Stimulated activated CD8-positive, alpha-beta memory T cell treated with anti-CD3 and anti-CD28 coated beads, Interleukin-15, amount 100 ng/mL, for 1 hour (primary cell): ENCODE measurements at regions not wholly inside any gene's neighbourhood (a gene's known extent, or its start where the extent isn't known, plus 50 kb on each side); places are given as distances from the start of the nearest gene placed in this dataset.

Experiments
- DNase-seq: peaks from one replicate; pipeline ENCODE4 v3.0.0-alpha.2; 2020; ENCODE audit warnings: low read depth

- DNase-seq: no peak
Measured at GRCh38 chr2:177063331-177063730, 149.3 kb upstream of the HNRNPA3 start.

- no peak for DNase-seq
Measured at GRCh38 chr2:177064422-177064821, 148.2 kb upstream of the HNRNPA3 start.

- no peak for DNase-seq
Measured at GRCh38 chr2:177068967-177069366, 143.6 kb upstream of the HNRNPA3 start.

GRCh38 chr2:177072090-177072489 lies 140.5 kb upstream of the HNRNPA3 start:
- DNase-seq: no peak

- no peak for DNase-seq
Measured at GRCh38 chr2:177073611-177074010, 139.0 kb upstream of the HNRNPA3 start.

- DNase-seq: no peak
Measured at GRCh38 chr2:177074099-177074710, 138.4 kb upstream of the HNRNPA3 start.

- no peak for DNase-seq
Measured at GRCh38 chr2:177075254-177075653, 137.3 kb upstream of the HNRNPA3 start.

- no peak for DNase-seq
Measured at GRCh38 chr2:177076636-177077179, 135.9 kb upstream of the HNRNPA3 start.

GRCh38 chr2:177077778-177078177 lies 134.8 kb upstream of the HNRNPA3 start:
- DNase-seq: no peak

- DNase-seq: no peak
Measured at GRCh38 chr2:177078416-177078815, 134.2 kb upstream of the HNRNPA3 start.

GRCh38 chr2:177078855-177079254 lies 133.7 kb upstream of the HNRNPA3 start:
- DNase-seq: no peak

GRCh38 chr2:177080746-177081284 lies 131.8 kb upstream of the HNRNPA3 start:
- DNase-seq: no peak

GRCh38 chr2:177084607-177085006 lies 128.0 kb upstream of the HNRNPA3 start:
- no peak for DNase-seq

- DNase-seq: no peak
Measured at GRCh38 chr2:177088529-177088928, 124.1 kb upstream of the HNRNPA3 start.

GRCh38 chr2:177090967-177091366 lies 121.6 kb upstream of the HNRNPA3 start:
- DNase-seq: no peak

GRCh38 chr2:177093371-177093770 lies 119.2 kb upstream of the HNRNPA3 start:
- no peak for DNase-seq

GRCh38 chr2:177098001-177098613 lies 114.5 kb upstream of the HNRNPA3 start:
- DNase-seq: no peak

GRCh38 chr2:177101930-177102329 lies 110.7 kb upstream of the HNRNPA3 start:
- DNase-seq: no peak

- DNase-seq: no peak
Measured at GRCh38 chr2:177106212-177106611, 106.4 kb upstream of the HNRNPA3 start.

GRCh38 chr2:177108890-177109289 lies 103.7 kb upstream of the HNRNPA3 start:
- DNase-seq: no peak

- DNase-seq: no peak
Measured at GRCh38 chr2:177114712-177115111, 97.9 kb upstream of the HNRNPA3 start.

- DNase-seq: no peak
Measured at GRCh38 chr2:177117755-177118154, 94.8 kb upstream of the HNRNPA3 start.

- DNase-seq: no peak
Measured at GRCh38 chr2:177118636-177119035, 94.0 kb upstream of the HNRNPA3 start.

- DNase-seq: no peak
Measured at GRCh38 chr2:177119099-177119498, 93.5 kb upstream of the HNRNPA3 start.
